Stimulated activated CD4-positive, alpha-beta T cell treated with anti-CD3 and anti-CD28 coated beads, Interleukin-1b, Interleukin-23, amount 100 ng/mL, for 24 hours (primary cell): ENCODE measurements at regions not wholly inside any gene's neighbourhood (a gene's known extent, or its start where the extent isn't known, plus 50 kb on each side); places are given as distances from the start of the nearest gene placed in this dataset.
"Not testable (repeated sequence)": the region's sequence is repeated elsewhere in the genome, so short reads cannot be mapped to it uniquely, and the experiment has no call there.

Experiments used
- DNase-seq, 4 experiments: peaks; one replicate each; pipeline ENCODE4 v3.0.0-alpha.2; 2020; ENCODE audit warnings: low read depth in 4 of 4, low spot score in 1 of 4

GRCh38 chr6:92114091-92114675 lies 1305.2 kb downstream of the EPHA7 start:
- no peak for DNase-seq

GRCh38 chr6:92111386-92111785 lies 1308.0 kb downstream of the EPHA7 start:
- no peak for DNase-seq

- DNase-seq = no peak
Measured at GRCh38 chr6:92110403-92110802, 1309.0 kb downstream of the EPHA7 start.

DNA sequence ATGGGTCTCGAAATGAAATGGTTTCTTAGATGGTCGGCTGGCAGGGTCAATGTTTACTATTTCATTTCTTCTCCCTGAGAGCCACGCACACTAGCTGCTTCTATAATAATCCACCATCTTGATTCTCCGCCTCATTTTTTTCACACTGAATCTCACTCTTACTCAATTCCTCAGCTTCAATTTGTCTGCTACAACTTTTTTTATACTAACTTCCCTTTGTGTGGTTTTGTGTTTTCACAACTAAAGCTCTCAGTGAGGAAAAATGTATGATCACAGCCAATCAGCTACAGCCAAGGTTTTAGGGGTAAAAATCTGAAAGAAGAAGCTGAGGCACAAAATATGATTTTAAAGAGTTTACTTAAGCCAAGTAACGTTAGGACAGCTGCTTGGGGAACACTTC lies 1309.4 kb downstream of the EPHA7 start:
- DNase-seq = no peak

GRCh38 chr6:92109256-92109655 lies 1310.1 kb downstream of the EPHA7 start:
- no peak for DNase-seq

DNA sequence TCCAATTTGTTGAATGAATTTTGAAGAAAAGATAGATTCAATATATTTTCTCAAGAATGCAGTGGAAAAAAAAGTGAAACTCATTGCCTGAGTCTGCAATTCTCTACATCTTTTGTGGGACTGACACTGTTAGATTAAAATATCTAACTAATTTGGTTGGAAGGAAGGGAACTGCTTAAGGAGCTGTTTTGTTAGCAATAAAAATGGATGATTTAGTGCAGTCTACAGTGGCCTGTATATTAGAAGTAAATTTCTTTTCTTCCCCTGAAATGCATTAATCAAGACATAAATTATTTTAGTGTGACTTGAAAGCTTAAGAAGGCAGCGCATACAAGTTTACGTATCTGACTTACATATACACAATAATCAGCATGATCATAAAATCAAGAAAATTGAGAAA lies 1332.6 kb downstream of the EPHA7 start:
- DNase-seq = no peak

GRCh38 chr6:92083914-92084313 lies 1335.4 kb downstream of the EPHA7 start:
- DNase-seq = not testable (repeated sequence)

GRCh38 chr6:92072387-92072786 lies 1347.0 kb downstream of the EPHA7 start:
- no peak for DNase-seq

- no peak for DNase-seq
Measured at GRCh38 chr6:92069781-92070180, 1349.6 kb downstream of the EPHA7 start.

DNA sequence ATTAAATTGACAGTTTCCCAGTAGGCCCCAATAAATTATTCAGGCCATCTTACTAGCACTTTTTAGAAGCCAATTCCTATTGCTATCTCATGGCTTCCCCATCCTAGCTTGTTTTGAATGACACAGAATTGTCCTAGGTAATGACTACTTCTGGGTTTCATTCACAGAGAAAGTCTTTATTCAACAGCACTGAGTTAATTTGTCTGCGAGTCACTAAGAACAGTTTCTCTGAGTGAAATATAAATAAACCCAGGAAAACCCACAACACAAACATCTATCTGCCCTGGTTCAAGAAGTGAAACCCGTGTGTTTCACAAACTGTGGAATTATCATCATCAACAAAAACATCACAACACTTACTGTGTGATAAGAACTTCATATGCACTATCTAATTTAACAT lies 1366.8 kb downstream of the EPHA7 start:
- no peak for DNase-seq

DNA sequence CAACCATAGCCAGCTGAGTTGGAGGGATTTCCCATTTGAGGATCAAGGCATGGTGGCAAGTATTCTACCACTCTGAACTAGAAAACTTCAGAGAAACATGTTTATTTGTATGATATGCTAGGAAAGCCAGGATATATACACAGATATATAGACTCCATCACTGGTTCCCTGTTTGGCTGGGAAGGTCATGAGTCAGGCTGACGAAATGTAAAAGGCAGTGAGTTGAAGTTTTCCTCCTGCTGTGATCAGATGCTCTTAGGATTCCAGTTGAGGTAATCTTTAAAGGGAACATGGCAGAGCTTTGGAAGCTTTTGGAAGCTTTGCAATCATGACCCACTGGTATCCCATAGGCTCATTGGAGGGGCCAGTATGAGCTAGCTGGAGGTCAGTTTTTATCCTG lies 1369.1 kb downstream of the EPHA7 start:
- no peak for DNase-seq

DNA sequence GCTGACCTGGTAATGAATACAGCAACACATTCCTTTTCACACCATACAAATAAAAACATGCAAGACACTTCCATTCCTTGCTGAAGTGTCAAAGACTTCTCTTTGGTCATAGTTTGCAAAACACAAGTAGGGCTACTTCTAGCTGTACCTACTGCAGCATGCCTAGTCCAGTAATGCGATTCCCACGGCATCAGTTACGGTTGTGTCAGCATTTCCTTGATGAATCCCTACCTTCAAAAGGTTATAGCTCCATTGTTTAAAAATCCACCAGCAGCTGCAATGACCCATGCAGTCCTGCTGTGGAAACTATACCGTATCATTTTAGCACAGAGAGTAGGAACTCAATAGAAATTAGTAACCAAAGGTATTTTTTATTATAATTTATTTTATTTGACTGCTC lies 1371.5 kb downstream of the EPHA7 start:
- no peak for DNase-seq

- no peak for DNase-seq
Measured at GRCh38 chr6:92047152-92047850, 1372.1 kb downstream of the EPHA7 start.

DNA sequence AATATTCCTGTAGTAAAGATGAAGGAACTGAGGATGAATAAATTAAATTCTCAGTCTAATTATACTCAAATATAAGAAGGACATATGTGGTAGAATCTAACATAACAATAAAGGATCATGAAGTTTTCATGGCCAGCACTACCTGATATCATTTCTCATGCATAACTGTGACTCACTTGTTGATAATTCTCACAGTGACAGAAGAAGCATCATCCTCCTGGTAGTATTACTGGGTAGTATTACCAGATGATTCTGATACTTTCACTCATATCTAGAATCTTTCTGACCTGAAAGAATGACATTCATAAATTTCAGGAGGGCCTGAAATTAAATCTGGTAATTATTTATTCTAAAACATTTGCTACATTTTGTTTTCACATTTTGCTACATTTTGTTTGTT lies 1375.0 kb downstream of the EPHA7 start:
- DNase-seq = no peak

GRCh38 chr6:92043777-92044176 lies 1375.6 kb downstream of the EPHA7 start:
- DNase-seq = no peak

GRCh38 chr6:92026878-92027277 lies 1392.5 kb downstream of the EPHA7 start:
- no peak for DNase-seq

DNA sequence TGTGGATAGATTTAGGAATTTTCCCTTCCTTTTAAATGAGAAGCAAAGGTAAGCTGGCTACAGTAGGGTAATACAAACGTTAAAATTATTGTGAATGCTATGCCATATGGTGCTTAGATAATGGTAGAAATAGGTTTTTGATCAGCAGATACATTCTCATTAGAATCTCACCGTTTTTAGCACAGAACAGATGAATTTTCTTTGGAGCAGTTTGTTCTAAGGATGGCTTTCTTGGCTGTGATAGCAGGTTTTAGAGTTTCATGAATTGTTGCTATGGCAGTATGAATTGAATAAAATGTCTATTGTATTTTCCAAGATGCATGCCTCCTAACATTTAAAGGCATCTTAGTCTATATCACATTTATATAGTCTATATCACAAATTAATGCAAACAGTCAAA lies 1394.5 kb downstream of the EPHA7 start:
- DNase-seq = no peak

DNA sequence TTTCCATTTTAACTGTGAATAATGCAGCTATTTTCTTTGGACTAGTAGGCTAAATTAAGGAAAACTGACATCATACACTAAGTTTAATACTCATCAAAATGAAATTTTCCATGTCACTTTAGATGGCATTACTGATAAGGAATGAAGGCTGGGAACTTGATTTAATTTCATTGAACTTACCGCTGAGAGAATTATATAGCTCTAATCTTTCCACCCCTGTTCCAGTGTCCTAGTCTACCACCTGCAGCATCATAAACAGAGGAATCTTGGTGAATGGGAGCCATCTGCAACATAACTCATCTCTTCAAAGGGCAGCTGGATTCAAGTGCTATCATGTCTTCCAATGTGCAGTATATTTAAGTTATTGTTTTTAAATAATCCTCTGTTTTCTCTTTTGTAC lies 1395.2 kb downstream of the EPHA7 start:
- DNase-seq = no peak

- DNase-seq = no peak
Measured at GRCh38 chr6:92023410-92023966, 1395.9 kb downstream of the EPHA7 start.

DNA sequence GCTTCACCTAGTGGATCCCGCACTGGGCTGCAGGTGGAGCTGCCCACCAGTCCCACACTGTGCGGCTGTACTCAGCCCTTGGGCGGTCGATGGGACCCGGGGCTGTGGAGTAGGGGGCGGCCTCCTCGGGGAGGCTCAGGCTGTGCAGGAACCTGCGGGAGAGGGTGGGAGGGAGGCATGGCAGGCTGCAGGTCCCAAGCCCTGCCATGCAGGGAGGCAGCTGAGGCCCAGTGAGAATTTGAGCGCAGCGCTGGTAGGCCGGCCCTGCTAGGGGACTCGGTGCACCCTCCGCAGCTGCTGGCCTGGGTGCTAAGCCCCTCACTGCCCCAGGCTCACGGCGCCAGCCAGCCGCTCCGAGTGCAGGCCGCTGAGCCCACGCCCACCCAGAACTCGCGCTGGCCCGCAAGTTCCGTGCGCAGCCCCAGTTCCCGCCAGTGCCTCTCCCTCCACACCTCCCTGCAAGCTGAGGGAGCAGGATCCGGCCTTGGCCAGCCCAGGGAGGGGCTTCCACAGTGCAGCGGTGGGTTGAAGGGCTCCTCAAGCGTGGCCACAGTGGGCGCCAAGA lies 1407.6 kb downstream of the EPHA7 start:
- DNase-seq = no peak

GRCh38 chr6:92008757-92009502 lies 1410.4 kb downstream of the EPHA7 start:
- DNase-seq = no peak

DNA sequence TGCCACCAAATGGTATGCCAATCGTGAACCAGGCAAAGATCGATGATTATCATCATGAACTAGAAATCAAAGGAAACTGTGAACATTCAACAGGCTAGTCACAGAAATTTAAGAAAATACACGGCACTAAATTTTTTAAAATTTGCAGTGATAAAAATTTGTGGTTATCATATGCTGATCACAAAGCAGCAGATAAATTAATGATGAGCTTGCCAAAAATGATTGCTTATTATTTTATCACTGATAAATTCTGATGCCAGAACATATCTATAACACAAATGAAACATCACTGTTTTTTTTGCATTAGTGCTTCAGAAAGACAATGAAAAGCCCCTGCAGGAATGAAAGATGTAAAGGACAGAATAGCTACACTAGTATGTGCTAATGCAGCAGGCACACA lies 1413.2 kb upstream of the MAP3K7 start:
- DNase-seq = no peak
